D721Med (cell line): ENCODE measurements at regions not wholly inside any gene's neighbourhood (a gene's known extent, or its start where the extent isn't known, plus 50 kb on each side); places are given as distances from the start of the nearest gene placed in this dataset.

Experiments used
- DNase-seq: peaks from one replicate; pipeline ENCODE4 v3.0.0; 2011; ENCODE audit warnings: low spot score; ENCODE audit not compliant: insufficient read length
- FAIRE-seq: peaks from 2 replicates; lab custom pipeline; 2011; peaks lifted over from hg19 to GRCh38; lab: Jason Lieb, UNC
- TF ChIP-seq, protein P1 (sequence below): IDR thresholded peaks from 2 replicates; pipeline ENCODE4 v1.5.1; 2012; ENCODE audit warnings: mild to moderate bottlenecking, control low read depth; ENCODE audit not compliant: insufficient read depth; ENCODE audit errors: missing control alignments

GRCh38 chr6:26149240-26149639 lies 62.0 kb downstream of the HFE start:
- TF ChIP-seq, protein P1, sequence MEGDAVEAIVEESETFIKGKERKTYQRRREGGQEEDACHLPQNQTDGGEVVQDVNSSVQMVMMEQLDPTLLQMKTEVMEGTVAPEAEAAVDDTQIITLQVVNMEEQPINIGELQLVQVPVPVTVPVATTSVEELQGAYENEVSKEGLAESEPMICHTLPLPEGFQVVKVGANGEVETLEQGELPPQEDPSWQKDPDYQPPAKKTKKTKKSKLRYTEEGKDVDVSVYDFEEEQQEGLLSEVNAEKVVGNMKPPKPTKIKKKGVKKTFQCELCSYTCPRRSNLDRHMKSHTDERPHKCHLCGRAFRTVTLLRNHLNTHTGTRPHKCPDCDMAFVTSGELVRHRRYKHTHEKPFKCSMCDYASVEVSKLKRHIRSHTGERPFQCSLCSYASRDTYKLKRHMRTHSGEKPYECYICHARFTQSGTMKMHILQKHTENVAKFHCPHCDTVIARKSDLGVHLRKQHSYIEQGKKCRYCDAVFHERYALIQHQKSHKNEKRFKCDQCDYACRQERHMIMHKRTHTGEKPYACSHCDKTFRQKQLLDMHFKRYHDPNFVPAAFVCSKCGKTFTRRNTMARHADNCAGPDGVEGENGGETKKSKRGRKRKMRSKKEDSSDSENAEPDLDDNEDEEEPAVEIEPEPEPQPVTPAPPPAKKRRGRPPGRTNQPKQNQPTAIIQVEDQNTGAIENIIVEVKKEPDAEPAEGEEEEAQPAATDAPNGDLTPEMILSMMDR: no peak
- no peak for FAIRE-seq

GRCh38 chr6:26152226-26153101 lies 65.2 kb downstream of the HFE start:
- TF ChIP-seq, protein P1: no peak
- FAIRE-seq: no peak
- no peak for DNase-seq

More at GRCh38 chr6:26149240-26149639, 62.0 kb downstream of the HFE start:
- DNase-seq: no peak

GRCh38 chr6:26155061-26155930 lies 68.1 kb downstream of the HFE start:
- FAIRE-seq (no peak), DNase-seq (no peak)
- TF ChIP-seq, protein P1: no peak

GRCh38 chr6:26156105-26156849 lies 69.0 kb downstream of the HFE start:
- TF ChIP-seq, protein P1: no peak
- DNase-seq (no peak), FAIRE-seq (no peak)

GRCh38 chr6:26156850-26157250 lies 69.6 kb downstream of the HFE start:
- DNase-seq: no peak
- no peak for FAIRE-seq
- TF ChIP-seq, protein P1: no peak

DNA sequence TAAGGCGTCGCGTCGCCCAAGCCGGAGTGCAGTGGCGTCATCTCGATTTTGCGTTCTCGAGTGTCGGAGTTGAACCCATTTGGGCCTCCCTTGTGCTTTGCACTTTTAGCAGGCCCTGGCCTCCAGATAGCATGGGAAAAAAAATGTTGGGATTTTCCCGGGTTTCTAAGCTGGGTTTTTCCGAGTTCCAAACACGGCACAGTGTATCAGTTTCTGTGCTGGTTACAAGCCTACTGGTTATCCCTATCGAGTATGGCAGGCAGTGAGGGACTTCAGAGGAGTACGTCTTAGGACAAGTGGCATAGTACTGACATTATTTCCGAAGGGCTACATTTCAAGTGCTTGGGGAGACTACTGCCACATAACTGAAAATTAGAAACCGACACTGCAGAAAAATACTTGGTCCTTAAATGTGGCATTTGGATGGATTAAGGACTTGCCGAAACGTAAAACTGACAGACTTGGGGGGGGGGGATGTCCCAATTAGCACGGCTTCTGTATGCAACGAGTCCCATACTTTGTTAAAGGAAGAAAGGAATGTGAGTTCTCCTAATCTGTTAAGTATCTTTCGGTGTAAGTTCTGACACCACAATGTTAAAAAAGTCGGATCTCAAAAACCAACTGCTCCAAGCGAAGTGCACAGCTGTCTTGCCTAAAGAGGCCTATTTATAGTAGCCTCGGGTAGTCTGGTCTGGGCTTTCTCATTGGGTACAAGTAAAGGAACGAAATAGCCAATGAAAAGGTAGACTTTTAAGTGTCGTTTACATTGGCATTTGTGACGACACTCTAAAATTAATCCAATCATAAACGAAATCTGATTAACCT lies 70.2 kb downstream of the HFE start:
- peak; percentile 79 for FAIRE-seq

More for the DNA sequence above, 70.2 kb downstream of the HFE start:
- TF ChIP-seq, protein P1: no peak
- DNase-seq: peak; percentile 50
